HG03575 (cell line): ENCODE measurements at regions not wholly inside any gene's neighbourhood (a gene's known extent, or its start where the extent isn't known, plus 50 kb on each side); places are given as distances from the start of the nearest gene placed in this dataset.

ENCODE experiments used
- ATAC-seq: cut with Tn5 transposase; IDR thresholded peaks from one replicate; pipeline ENCODE4 v1.9.1; 2021; ENCODE audit not compliant: unreplicated experiment, insufficient number of reproducible peaks, low FRiP score; ENCODE audit errors: extremely low read depth

GRCh38 chr4:136917312-136918110 is 614.8 kb downstream of the PCDH18 start:
- ATAC-seq: no peak

GRCh38 chr4:136909626-136910025 is 622.7 kb downstream of the PCDH18 start:
- no peak for ATAC-seq

GRCh38 chr4:136908122-136908521 is 624.2 kb downstream of the PCDH18 start:
- ATAC-seq: no peak

GRCh38 chr4:136900696-136901095 is 631.6 kb downstream of the PCDH18 start:
- ATAC-seq: no peak

- ATAC-seq: no peak
These were observed 633.6 kb downstream of the PCDH18 start for GRCh38 chr4:136898590-136899248.

- ATAC-seq: no peak
These were observed 638.7 kb downstream of the PCDH18 start for GRCh38 chr4:136893573-136893972.

GRCh38 chr4:136881666-136882065 is 650.6 kb downstream of the PCDH18 start:
- ATAC-seq: no peak

GRCh38 chr4:136873555-136873954 is 658.7 kb downstream of the PCDH18 start:
- no peak for ATAC-seq

GRCh38 chr4:136867465-136867864 is 664.8 kb downstream of the PCDH18 start:
- ATAC-seq: no peak

- ATAC-seq: no peak
These were observed 666.8 kb downstream of the PCDH18 start for GRCh38 chr4:136865526-136865925.

GRCh38 chr4:136864604-136865185 is 667.6 kb downstream of the PCDH18 start:
- ATAC-seq: peak; percentile 72

GRCh38 chr4:136863756-136864155 is 668.5 kb downstream of the PCDH18 start:
- ATAC-seq: no peak

- no peak for ATAC-seq
These were observed 669.6 kb downstream of the PCDH18 start for GRCh38 chr4:136862653-136863052.

GRCh38 chr4:136861091-136861490 is 671.2 kb downstream of the PCDH18 start:
- ATAC-seq: no peak

- ATAC-seq: no peak
These were observed 673.4 kb downstream of the PCDH18 start for GRCh38 chr4:136858903-136859302.

- ATAC-seq: no peak
These were observed 676.4 kb downstream of the PCDH18 start for GRCh38 chr4:136855886-136856285.

GRCh38 chr4:136850446-136850845 is 681.8 kb downstream of the PCDH18 start:
- ATAC-seq: no peak

- no peak for ATAC-seq
These were observed 684.2 kb downstream of the PCDH18 start for GRCh38 chr4:136847881-136848621.

GRCh38 chr4:136841526-136841925 is 690.8 kb downstream of the PCDH18 start:
- peak; percentile 73 for ATAC-seq
